ACC112 (cell line): ENCODE measurements at regions not wholly inside any gene's neighbourhood (a gene's known extent, or its start where the extent isn't known, plus 50 kb on each side); places are given as distances from the start of the nearest gene placed in this dataset.
A peak's percentile ranks its signal among the peaks of the same experiment; 100 is the strongest.

Source experiments
- H2AFZ ChIP-seq: fragments of 200-600 bp; sonication (generic); one replicate; pipeline ENCODE4 v1.6.0; 2017; ENCODE audit warnings: antibody characterized with exemption, low read length; ENCODE audit not compliant: unreplicated experiment
- H3K27ac ChIP-seq: fragments of 200-600 bp; sonication (generic); 2 replicates; pipeline ENCODE4 v1.5.1; 2014; ENCODE audit warnings: low read depth, mild to moderate bottlenecking, antibody characterized with exemption, low read length, moderate library complexity
- H3K27me3 ChIP-seq: fragments of 200-600 bp; sonication (generic); 2 replicates; pipeline ENCODE4 v1.6.1; 2014; ENCODE audit warnings: mild to moderate bottlenecking, antibody characterized with exemption, low read length, moderate library complexity, mixed read lengths; ENCODE audit not compliant: insufficient read depth
- H3K36me3 ChIP-seq: fragments of 200-600 bp; sonication (generic); 2 replicates; pipeline ENCODE4 v1.6.1; 2016; ENCODE audit warnings: mild to moderate bottlenecking, antibody characterized with exemption, low read length, moderate library complexity, mixed read lengths; ENCODE audit not compliant: insufficient read depth
- H3K4me1 ChIP-seq: fragments of 200-600 bp; sonication (generic); one replicate; pipeline ENCODE4 v1.6.1; 2016; ENCODE audit warnings: low read length, mixed read lengths; ENCODE audit not compliant: insufficient read depth, unreplicated experiment, control insufficient read depth
- H3K4me3 ChIP-seq: fragments of 200-600 bp; sonication (generic); 2 replicates; pipeline ENCODE4 v1.5.1; 2014; ENCODE audit warnings: mild to moderate bottlenecking, low read depth, low read length
- H3K79me2 ChIP-seq: fragments of 200-600 bp; sonication (generic); one replicate; pipeline ENCODE4 v1.6.0; 2016; ENCODE audit warnings: low read length; ENCODE audit not compliant: control insufficient read depth, unreplicated experiment, insufficient read depth

GRCh38 chr18:40018266-40018665 is 1936.8 kb upstream of the PIK3C3 start:
- H3K27me3 ChIP-seq = no peaks in the 10 kb centered on the region
- no peaks in the 10 kb centered on the region for H3K4me1 ChIP-seq
- peak overlapping the region; percentile 32; the same call in 1 of the 2 replicates for H3K4me3 ChIP-seq
- no peaks in the 10 kb centered on the region for H3K36me3 ChIP-seq
- H3K79me2 ChIP-seq = no peaks in the 10 kb centered on the region
- H3K27ac ChIP-seq = no peak overlapping the region
- peak overlapping the region; percentile 33 for H2AFZ ChIP-seq

DNA sequence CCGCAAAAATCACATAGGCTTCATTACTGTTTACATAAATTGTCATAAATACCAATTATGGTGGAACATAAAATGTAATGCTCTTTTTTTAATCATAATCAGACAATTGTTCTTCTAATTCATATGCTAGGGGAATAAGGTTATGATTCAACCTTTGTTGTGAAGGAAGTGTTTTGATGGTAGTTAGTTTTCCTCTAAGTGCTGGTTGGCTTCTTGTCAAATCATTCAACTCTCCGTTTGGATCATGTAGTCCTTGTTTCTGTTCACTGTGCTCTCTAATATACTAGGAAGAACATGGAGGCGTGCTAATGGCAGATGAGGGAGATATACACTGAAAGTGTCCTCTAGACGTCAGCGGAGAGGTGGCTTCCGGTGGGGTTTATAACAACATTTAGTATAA is 1938.0 kb upstream of the PIK3C3 start:
- Histone ChIP-seq H3K79me2 (no peaks in the 10 kb centered on the region), H3K4me3 (no peak overlapping the region), H3K27me3 (no peaks in the 10 kb centered on the region), H3K27ac (no peak overlapping the region), H3K36me3 (no peaks in the 10 kb centered on the region), H2AFZ (no peak overlapping the region), H3K4me1 (peaks cover 6% of the 10 kb centered on the region)

DNA sequence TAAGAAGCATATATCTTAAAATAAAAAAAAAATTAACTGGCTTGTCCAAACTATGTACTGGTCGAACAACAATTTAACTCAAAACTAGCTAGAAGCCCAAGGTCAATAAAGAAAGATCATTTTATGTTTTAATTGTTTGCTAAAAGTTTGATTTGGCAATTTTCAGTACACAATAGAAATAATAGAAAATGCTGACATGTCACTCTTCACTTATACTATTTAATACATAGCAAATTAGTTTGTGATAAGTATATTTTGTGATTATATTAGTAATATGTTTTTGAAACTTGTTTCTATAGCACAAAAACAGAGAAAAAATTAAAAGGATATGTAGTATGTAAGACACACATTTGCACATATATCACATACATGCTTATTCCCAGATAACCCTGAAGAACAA is 1938.6 kb upstream of the PIK3C3 start:
- no peaks in the 10 kb centered on the region for H3K27me3 ChIP-seq
- peaks cover 6% of the 10 kb centered on the region for H3K4me1 ChIP-seq
- H3K27ac ChIP-seq = no peak overlapping the region
- H3K36me3 ChIP-seq = no peaks in the 10 kb centered on the region
- no peaks in the 10 kb centered on the region for H3K79me2 ChIP-seq
- H3K4me3 ChIP-seq = no peak overlapping the region
- H2AFZ ChIP-seq = no peak overlapping the region

DNA sequence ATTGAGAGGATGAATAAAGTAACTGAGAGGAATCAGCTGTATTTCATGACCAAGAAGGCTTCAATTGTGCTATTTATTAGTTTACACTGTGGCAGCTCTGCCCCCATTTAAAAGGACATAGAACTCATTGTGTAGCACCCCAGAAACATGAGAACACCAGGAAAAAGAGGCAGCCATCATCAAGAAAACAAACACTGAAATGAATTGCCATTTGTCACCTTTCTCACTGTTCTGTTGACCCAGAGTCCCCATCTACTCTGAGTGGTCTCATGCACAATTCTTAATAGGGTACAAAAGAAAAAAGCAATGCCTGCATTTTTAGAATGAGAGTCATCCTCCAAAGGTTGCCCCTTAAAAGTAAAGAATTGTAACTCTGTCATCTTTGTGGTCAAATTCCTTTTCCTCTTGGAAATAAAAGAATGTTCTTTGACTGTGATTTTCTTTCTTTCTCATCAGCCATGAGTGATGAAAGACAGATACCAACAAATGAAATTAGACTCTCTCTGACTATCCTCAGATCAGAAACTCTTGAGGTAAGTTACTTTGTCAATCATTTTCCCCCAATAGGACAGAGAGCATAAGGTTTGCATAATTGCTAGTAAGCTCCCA is 1941.9 kb upstream of the PIK3C3 start:
- no peaks in the 10 kb centered on the region for H3K79me2 ChIP-seq
- H3K27ac ChIP-seq = peak overlapping the region; percentile 25; the same call in 1 of the 2 replicates
- H3K4me3 ChIP-seq = no peak overlapping the region
- H3K4me1 ChIP-seq = peaks cover 6% of the 10 kb centered on the region
- no peak overlapping the region for H2AFZ ChIP-seq
- no peaks in the 10 kb centered on the region for H3K27me3 ChIP-seq
- no peaks in the 10 kb centered on the region for H3K36me3 ChIP-seq

DNA sequence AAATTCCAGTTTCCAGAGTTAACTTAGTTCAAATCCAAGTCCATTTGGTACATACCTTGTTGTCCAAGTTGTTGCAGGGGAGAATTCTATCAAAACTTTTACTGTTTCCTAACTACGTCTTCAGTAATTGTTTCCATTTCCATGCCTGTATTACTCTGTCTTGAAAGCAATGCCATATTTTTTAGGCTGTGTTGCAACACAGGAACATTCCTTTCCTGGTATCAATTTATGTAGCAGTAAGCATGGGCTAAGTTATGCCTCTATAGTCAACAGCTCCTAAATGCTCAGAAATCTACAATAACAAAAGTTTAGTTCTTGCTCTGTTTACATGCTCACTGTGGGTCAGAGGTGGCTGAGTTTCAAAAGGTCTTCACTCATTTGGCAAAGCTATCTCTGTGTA is 1943.8 kb upstream of the PIK3C3 start:
- Histone ChIP-seq H3K27me3 (no peaks in the 10 kb centered on the region), H2AFZ (no peak overlapping the region), H3K27ac (no peak overlapping the region), H3K36me3 (no peaks in the 10 kb centered on the region), H3K4me3 (no peak overlapping the region), H3K4me1 (peaks cover 6% of the 10 kb centered on the region), H3K79me2 (no peaks in the 10 kb centered on the region)

- Histone ChIP-seq H3K27me3 (no peaks in the 10 kb centered on the region), H3K36me3 (no peaks in the 10 kb centered on the region), H3K27ac (no peak overlapping the region), H2AFZ (no peak overlapping the region), H3K79me2 (no peaks in the 10 kb centered on the region), H3K4me1 (no peaks in the 10 kb centered on the region), H3K4me3 (no peak overlapping the region)
Observed at GRCh38 chr18:40006634-40007033, 1948.4 kb upstream of the PIK3C3 start.

DNA sequence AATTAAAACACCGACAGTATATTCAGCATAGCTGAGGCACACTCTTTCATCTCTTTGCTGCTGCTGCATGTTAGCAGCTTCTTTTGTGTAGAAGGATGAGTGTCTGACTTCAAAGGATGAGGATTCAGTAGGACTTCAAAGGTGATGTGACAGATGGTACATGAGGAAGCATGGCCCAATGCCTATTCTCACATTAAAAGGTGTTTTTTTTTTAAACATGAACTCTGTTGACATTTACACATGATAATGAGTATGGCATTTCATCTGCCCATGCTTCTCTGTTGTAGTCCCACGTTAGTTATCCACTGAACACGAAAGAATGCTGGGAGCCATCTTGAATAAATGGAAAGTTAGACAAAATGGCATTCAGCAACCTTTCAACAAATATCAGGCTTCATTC is 1950.8 kb upstream of the PIK3C3 start:
- Histone ChIP-seq H3K79me2 (no peaks in the 10 kb centered on the region), H3K4me1 (no peaks in the 10 kb centered on the region), H3K4me3 (no peak overlapping the region), H3K27ac (no peak overlapping the region), H3K36me3 (no peaks in the 10 kb centered on the region), H3K27me3 (no peaks in the 10 kb centered on the region), H2AFZ (no peak overlapping the region)

GRCh38 chr18:39998317-39998716 is 1956.7 kb upstream of the PIK3C3 start:
- H2AFZ ChIP-seq = no peak overlapping the region
- H3K36me3 ChIP-seq = no peaks in the 10 kb centered on the region
- no peaks in the 10 kb centered on the region for H3K27me3 ChIP-seq
- no peaks in the 10 kb centered on the region for H3K79me2 ChIP-seq
- no peak overlapping the region for H3K4me3 ChIP-seq
- H3K27ac ChIP-seq = no peak overlapping the region
- H3K4me1 ChIP-seq = no peaks in the 10 kb centered on the region

- no peaks in the 10 kb centered on the region for H3K79me2 ChIP-seq
- H3K27ac ChIP-seq = no peak overlapping the region
- H2AFZ ChIP-seq = no peak overlapping the region
- H3K4me3 ChIP-seq = no peak overlapping the region
- H3K36me3 ChIP-seq = no peaks in the 10 kb centered on the region
- H3K27me3 ChIP-seq = no peaks in the 10 kb centered on the region
- no peaks in the 10 kb centered on the region for H3K4me1 ChIP-seq
Observed at GRCh38 chr18:39994498-39994897, 1960.5 kb upstream of the PIK3C3 start.

GRCh38 chr18:39991696-39992265 is 1963.3 kb upstream of the PIK3C3 start:
- Histone ChIP-seq H3K4me3 (no peak overlapping the region), H3K27ac (no peak overlapping the region), H3K36me3 (no peaks in the 10 kb centered on the region), H3K79me2 (no peaks in the 10 kb centered on the region), H2AFZ (no peak overlapping the region), H3K27me3 (no peaks in the 10 kb centered on the region), H3K4me1 (no peaks in the 10 kb centered on the region)

GRCh38 chr18:39990540-39990939 is 1964.5 kb upstream of the PIK3C3 start:
- Histone ChIP-seq H3K27me3 (no peaks in the 10 kb centered on the region), H3K79me2 (no peaks in the 10 kb centered on the region), H3K27ac (no peak overlapping the region), H3K36me3 (no peaks in the 10 kb centered on the region), H2AFZ (no peak overlapping the region), H3K4me1 (no peaks in the 10 kb centered on the region), H3K4me3 (no peak overlapping the region)
